ENCODE measurements at regions not wholly inside any gene's neighbourhood (a gene's known extent, or its start where the extent isn't known, plus 50 kb on each side); places are given as distances from the start of the nearest gene placed in this dataset.
"Not testable (repeated sequence)": the region's sequence is repeated elsewhere in the genome, so short reads cannot be mapped to it uniquely, and the experiment has no call there.

GRCh38 chr1:146853147-146853546 is 85.0 kb upstream of the NBPF12 start:
- TF ChIP-seq YY1 (IDR thresholded peaks at IDR 0.05; ENCODE audit: insufficient read depth, insufficient read length); ZNF274 (IDR thresholded peaks at IDR 0.05; ENCODE audit: low read depth, low read length); SUZ12 (IDR thresholded peaks at IDR 0.05; ENCODE audit: extremely low read depth, insufficient read depth, insufficient read length): not testable (repeated sequence)
